Activated naive CD4-positive, alpha-beta T cell treated with anti-CD3 and anti-CD28 coated beads, Interleukin-2, amount 50 U/mL, for 24 hours (primary cell): ENCODE measurements at regions not wholly inside any gene's neighbourhood (a gene's known extent, or its start where the extent isn't known, plus 50 kb on each side); places are given as distances from the start of the nearest gene placed in this dataset.
"Not testable (repeated sequence)": the region's sequence is repeated elsewhere in the genome, so short reads cannot be mapped to it uniquely, and the experiment has no call there.

ENCODE experiments used
- H3K27ac Mint-ChIP-seq: one replicate; pipeline ENCODE4 v1.8.0; 2021; ENCODE audit warnings: mild to moderate bottlenecking, mixed read lengths
- H3K27me3 Mint-ChIP-seq: one replicate; pipeline ENCODE4 v1.8.0; 2021; ENCODE audit warnings: mixed read lengths
- H3K36me3 Mint-ChIP-seq: one replicate; pipeline ENCODE4 v1.8.0; 2021; ENCODE audit warnings: mixed read lengths
- H3K4me1 Mint-ChIP-seq: one replicate; pipeline ENCODE4 v1.8.0; 2021; ENCODE audit warnings: mixed read lengths
- H3K4me3 Mint-ChIP-seq: one replicate; pipeline ENCODE4 v1.8.0; 2021; ENCODE audit warnings: mild to moderate bottlenecking, mixed read lengths
- H3K9me3 Mint-ChIP-seq: one replicate; pipeline ENCODE4 v1.8.0; 2021; ENCODE audit warnings: mixed read lengths

DNA sequence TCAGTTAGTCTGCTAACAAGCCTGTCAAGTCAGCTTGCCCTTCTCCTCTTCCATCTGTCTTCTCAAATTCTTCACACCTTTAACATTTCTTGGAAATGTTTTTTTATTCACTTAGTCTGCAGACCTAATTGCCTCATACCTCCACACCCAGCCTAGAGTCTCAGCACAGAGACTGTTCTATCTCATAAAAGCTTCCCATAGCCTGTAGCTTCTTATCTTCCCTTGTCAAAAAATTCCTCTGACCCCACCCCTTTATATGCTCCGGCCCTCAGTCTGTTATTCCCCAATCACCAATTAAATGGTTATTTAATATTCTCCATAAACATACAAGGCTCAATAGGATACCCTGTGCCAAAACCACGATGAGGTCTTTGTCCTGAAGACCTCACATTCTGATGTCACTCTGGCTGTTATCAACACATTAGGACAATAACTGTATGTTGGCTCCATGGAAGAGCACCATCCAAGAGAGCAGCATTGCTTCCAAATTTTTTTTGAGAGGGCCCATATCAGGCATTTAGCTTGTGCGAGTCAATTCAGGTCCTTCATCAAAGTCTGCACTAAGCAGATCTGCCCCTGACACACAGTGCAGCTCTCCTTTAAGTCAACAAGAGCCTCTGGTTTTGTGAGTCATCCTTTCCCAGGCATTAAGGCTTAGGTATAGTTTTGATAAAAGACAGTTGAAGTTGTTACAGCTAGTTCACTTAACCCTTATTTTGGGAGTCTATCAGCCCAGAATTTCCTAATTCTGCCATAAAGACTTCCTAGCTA, 83.2 kb upstream of the TBX18 start:
- peaks cover 2% of the 10 kb centered on the region for H3K27me3 Mint-ChIP-seq
- no peaks in the 10 kb centered on the region for H3K9me3 Mint-ChIP-seq
- no peak overlapping the region for H3K4me3 Mint-ChIP-seq
- no peak overlapping the region for H3K27ac Mint-ChIP-seq
- no peaks in the 10 kb centered on the region for H3K36me3 Mint-ChIP-seq
- no peaks in the 10 kb centered on the region for H3K4me1 Mint-ChIP-seq

DNA sequence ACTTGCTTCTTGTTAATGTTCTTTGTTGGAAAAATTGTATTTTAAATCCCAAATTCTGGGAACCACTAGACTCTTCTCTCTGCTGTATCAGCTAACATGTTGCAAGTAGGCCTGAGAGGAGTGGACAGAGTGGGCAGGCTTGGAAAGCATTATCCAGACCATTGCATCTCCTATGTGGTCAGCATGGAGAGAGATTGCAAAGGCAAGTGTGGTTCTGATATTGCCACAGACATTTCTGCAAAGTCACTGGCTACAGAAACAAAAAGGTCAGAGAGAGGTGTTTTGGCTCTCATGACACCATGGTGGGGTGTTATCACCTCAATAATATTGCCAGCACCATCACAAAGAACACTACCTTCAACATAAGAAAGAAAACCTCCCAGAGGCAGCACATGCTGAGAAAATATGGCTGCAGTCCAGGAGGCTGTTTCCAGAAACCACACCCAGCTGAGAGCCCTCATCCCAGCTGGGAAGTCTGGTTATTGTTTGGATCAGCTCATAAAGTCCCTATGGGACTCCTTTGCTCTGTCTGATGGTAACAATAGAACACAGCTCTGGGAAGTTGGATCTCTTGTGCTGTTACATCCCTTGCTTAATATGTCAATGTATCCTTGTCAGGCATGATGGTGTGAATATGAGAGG, 78.2 kb upstream of the TBX18 start:
- H3K9me3 Mint-ChIP-seq, result peaks cover 13% of the 10 kb centered on the region
- no peaks in the 10 kb centered on the region for H3K4me1 Mint-ChIP-seq
- H3K36me3 Mint-ChIP-seq, result no peaks in the 10 kb centered on the region
- peaks cover 2% of the 10 kb centered on the region for H3K27me3 Mint-ChIP-seq
- no peak overlapping the region for H3K4me3 Mint-ChIP-seq
- no peak overlapping the region for H3K27ac Mint-ChIP-seq

DNA sequence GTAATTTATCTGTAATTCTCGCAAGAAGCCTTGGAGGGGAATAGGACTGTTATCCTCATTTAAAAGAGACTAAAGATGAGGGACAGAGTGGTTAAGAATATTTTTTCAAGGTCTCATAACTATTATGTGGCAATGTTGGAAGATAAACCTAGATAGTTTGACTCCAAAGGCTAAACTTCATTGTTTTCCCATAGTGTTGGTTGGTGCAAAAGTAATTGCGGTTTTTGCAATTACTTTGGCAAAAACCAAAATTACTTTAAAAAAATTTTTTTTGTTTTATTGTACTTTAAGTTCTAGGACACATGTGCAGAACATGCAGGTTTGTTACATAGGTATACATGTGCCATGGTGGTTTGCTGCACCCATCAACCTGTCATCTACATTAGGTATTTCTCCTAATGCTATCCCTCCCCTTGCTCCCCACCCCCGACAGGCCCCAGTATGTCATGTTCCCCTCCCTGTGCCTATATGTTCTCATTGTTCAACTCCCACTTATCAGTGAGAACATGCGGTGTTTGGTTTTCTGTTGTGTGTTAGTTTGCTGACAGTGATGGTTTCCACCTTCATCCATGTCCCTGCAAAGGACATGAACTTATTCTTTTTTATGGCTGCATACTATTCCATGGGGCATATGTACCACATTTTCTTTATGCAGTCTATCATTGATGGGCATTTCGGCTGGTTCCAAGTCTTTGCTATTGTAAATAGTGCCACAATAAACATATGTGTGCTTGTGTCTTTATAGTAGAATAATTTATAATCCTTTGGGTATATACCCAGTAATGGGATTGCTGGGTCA, 72.9 kb upstream of the TBX18 start:
- H3K4me3 Mint-ChIP-seq, H3K27me3 Mint-ChIP-seq, H3K4me1 Mint-ChIP-seq, H3K27ac Mint-ChIP-seq, H3K36me3 Mint-ChIP-seq: not testable (repeated sequence)
- H3K9me3 Mint-ChIP-seq, result peaks cover 24% of the 10 kb centered on the region

DNA sequence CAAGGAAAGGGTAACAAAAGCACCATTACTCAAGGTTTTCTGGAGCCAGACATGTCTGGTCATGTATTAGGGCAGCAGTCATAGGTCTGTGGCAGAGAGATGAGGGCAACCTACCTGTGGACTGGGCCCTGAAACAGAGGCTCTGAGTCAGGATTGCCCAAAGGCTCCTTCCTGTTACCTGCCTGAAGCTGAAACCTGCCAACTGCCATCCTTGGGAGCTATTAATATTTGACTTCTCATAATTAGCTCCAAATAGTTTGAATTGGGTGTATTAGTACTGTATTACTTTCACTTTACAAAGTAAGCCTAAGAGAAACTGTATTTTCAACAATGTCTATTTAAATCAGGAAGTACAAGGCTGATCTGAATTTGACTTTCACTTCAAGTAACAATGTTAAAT, 72.0 kb upstream of the TBX18 start:
- peaks cover 21% of the 10 kb centered on the region for H3K9me3 Mint-ChIP-seq
- no peaks in the 10 kb centered on the region for H3K36me3 Mint-ChIP-seq
- H3K4me1 Mint-ChIP-seq, result no peaks in the 10 kb centered on the region
- H3K4me3 Mint-ChIP-seq, result no peak overlapping the region
- H3K27ac Mint-ChIP-seq, result no peak overlapping the region
- no peaks in the 10 kb centered on the region for H3K27me3 Mint-ChIP-seq

DNA sequence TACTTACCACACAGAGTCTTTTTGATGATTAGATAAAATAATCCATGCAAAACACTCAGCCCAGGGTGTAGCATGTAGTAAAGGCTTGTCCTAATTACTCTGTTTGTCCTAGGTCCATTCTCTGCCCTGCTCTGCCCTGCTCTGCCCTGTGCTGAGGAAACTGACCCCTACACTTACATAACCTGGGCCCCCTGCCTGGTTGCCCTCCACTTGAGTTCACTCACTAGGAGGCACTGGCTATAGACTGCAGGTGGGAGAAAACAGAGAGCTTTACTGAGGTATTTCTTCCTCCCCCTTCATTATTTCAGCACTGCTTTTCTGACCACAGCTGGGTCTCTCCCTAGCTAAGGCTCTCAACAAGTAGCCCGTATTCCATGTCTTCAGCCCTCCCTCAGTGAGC, 70.9 kb upstream of the TBX18 start:
- H3K36me3 Mint-ChIP-seq, result no peaks in the 10 kb centered on the region
- H3K4me3 Mint-ChIP-seq, result no peak overlapping the region
- no peaks in the 10 kb centered on the region for H3K4me1 Mint-ChIP-seq
- no peaks in the 10 kb centered on the region for H3K27me3 Mint-ChIP-seq
- no peak overlapping the region for H3K27ac Mint-ChIP-seq
- H3K9me3 Mint-ChIP-seq, result peaks cover 16% of the 10 kb centered on the region

DNA sequence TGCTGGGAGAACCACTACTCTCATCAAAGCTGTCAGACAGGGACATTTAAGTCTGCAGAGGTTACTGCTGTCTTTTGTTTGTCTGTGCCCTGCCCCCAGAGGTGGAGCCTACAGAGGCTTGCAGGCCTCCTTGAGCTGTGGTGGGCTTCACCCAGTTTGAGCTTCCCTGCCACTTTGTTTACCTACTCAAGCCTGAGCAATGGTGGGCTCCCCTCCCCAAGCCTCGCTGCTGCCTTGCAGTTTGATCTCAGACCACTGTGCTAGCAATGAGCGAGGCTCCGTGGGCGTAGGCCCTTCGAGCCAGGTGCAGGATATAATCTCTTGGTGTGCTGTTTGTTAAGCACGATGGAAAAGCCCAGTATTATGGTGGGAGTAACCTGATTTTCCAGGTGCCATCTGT, 67.5 kb upstream of the TBX18 start:
- H3K36me3 Mint-ChIP-seq, H3K27me3 Mint-ChIP-seq, H3K27ac Mint-ChIP-seq, H3K4me3 Mint-ChIP-seq, H3K4me1 Mint-ChIP-seq: not testable (repeated sequence)
- H3K9me3 Mint-ChIP-seq, result peaks cover 20% of the 10 kb centered on the region

DNA sequence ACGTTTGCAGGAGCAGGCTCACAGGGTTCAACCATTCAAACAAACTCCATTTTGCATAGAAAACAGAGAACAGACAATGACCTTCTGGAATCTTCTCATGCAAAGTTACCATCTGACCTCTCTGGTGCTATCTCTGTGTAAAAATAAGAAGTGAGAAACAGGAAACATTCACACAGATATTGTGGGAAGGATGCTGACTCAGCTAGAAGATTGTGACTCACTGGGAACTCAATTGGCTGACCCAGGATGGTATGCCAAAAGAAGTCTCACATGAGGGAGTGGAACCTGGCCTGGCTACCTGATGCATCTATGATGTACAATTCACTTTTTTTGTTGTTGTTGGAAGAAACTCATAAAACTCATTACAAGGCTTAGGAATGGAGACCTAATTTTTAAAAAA, 61.1 kb upstream of the TBX18 start:
- Mint-ChIP-seq H3K4me3 (no peak overlapping the region), H3K27me3 (no peaks in the 10 kb centered on the region), H3K27ac (no peak overlapping the region), H3K9me3 (peaks cover 12% of the 10 kb centered on the region), H3K36me3 (no peaks in the 10 kb centered on the region), H3K4me1 (no peaks in the 10 kb centered on the region)

DNA sequence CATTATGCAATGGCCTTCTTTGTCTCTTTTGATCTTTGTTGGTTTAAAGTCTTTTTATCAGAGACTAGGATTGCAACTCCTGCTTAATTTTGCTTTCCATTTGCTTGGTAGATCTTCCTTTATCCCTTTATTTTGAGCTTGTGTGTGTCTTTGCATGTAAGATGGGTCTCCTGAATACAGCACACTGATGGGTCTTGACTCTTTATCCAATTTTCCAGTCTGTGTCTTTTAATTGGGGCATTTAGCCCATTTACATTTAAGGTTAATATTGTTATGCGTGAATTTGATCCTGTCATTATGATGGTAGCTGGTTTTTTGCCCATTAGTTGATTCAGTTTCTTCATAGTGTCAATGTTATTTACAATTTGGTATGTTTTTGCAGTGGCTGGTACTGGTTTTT, 56.9 kb upstream of the TBX18 start:
- H3K9me3 Mint-ChIP-seq, H3K4me1 Mint-ChIP-seq, H3K36me3 Mint-ChIP-seq, H3K4me3 Mint-ChIP-seq, H3K27ac Mint-ChIP-seq, H3K27me3 Mint-ChIP-seq: not testable (repeated sequence)

DNA sequence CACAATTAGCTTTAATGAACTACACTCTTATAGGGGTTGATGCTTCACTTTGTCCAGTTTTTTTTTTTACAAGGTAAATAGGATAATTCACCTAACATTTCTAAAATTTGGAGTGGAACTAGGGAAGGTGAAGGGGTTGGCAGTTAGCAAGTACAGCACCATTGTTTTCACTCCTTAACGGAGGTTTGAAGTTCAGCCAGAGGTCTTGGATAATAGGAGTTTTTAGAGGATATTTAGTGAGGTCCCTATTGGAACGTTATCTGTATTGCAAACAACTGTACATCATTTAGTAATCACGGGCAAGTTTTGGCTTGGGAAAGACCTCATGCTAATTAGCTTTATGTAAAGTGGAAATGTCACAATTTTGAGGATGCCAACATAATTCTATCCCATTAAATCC, 52.3 kb upstream of the TBX18 start:
- H3K9me3 Mint-ChIP-seq, result no peaks in the 10 kb centered on the region
- no peaks in the 10 kb centered on the region for H3K36me3 Mint-ChIP-seq
- H3K27me3 Mint-ChIP-seq, result no peaks in the 10 kb centered on the region
- no peak overlapping the region for H3K27ac Mint-ChIP-seq
- no peak overlapping the region for H3K4me3 Mint-ChIP-seq
- H3K4me1 Mint-ChIP-seq, result no peaks in the 10 kb centered on the region

DNA sequence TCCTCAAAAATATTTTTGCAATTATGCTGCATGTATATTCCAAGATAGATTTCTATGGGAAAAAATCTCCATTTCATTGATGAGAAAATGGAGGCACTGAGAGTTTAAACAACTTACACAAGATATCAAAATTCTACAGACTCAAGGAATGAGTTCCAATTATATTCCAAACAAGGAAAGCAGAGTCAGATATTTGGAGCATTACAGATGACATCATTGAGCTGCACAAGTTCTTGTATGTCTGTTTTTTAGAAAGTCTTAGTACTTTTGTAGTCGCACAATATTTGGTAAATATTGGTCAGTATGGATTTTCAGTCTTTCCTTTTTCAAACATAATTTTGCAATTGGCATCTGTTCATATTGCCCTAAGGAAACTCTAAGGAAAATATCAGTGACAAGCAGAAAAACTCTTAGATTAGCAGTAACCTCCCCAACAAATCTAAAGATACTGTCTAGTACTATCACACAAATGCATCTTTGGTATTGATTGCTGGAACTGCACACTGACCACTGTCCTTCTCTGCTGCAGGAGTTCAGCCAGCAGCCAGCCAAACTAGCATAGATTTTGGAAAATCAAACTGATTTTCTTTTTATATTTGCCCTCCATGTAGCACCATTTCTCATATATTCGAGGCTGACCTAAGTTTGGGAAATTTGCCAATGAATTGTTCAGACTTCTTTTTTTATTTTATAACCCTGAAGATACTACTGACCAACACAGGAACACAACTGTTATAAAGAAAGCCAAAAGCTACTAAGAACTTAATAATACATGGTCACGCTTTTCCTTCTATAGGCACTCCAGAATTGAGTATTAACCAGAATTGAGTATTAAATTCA, 51.7 kb upstream of the TBX18 start:
- no peaks in the 10 kb centered on the region for H3K36me3 Mint-ChIP-seq
- H3K4me1 Mint-ChIP-seq, result no peaks in the 10 kb centered on the region
- H3K4me3 Mint-ChIP-seq, result no peak overlapping the region
- H3K27me3 Mint-ChIP-seq, result no peaks in the 10 kb centered on the region
- no peak overlapping the region for H3K27ac Mint-ChIP-seq
- H3K9me3 Mint-ChIP-seq, result no peaks in the 10 kb centered on the region
